ENCODE measurements at regions not wholly inside any gene's neighbourhood (a gene's known extent, or its start where the extent isn't known, plus 50 kb on each side); places are given as distances from the start of the nearest gene placed in this dataset.
"Not testable (repeated sequence)": the region's sequence is repeated elsewhere in the genome, so short reads cannot be mapped to it uniquely, and the experiment has no call there.

DNA sequence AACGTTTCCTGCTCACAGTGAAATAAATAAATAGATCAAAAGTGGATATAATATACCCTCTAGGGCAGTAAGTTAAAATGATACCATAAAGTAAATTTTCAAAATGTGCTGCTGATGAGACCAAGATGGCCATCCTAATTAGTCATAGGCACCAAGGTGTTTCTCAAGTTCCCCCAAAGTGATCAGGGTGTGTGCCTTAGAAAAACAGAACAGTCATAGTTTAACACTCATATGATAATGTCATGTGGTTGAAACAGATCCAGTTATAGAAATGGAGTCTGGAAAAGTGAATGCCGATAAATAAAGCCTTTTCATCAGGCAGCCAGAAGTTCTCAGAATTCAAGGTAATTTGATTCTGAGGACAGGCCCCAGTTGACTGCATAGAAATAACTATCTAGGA is 161.5 kb upstream of the CDKN2B start:
- DNase-seq (ENCODE audit: low spot score) (no peak), ATAC-seq (ENCODE audit: low FRiP score) (no peak)
- TF ChIP-seq, protein P1, sequence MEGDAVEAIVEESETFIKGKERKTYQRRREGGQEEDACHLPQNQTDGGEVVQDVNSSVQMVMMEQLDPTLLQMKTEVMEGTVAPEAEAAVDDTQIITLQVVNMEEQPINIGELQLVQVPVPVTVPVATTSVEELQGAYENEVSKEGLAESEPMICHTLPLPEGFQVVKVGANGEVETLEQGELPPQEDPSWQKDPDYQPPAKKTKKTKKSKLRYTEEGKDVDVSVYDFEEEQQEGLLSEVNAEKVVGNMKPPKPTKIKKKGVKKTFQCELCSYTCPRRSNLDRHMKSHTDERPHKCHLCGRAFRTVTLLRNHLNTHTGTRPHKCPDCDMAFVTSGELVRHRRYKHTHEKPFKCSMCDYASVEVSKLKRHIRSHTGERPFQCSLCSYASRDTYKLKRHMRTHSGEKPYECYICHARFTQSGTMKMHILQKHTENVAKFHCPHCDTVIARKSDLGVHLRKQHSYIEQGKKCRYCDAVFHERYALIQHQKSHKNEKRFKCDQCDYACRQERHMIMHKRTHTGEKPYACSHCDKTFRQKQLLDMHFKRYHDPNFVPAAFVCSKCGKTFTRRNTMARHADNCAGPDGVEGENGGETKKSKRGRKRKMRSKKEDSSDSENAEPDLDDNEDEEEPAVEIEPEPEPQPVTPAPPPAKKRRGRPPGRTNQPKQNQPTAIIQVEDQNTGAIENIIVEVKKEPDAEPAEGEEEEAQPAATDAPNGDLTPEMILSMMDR (IDR thresholded peaks at IDR 0.05), result no peak

DNA sequence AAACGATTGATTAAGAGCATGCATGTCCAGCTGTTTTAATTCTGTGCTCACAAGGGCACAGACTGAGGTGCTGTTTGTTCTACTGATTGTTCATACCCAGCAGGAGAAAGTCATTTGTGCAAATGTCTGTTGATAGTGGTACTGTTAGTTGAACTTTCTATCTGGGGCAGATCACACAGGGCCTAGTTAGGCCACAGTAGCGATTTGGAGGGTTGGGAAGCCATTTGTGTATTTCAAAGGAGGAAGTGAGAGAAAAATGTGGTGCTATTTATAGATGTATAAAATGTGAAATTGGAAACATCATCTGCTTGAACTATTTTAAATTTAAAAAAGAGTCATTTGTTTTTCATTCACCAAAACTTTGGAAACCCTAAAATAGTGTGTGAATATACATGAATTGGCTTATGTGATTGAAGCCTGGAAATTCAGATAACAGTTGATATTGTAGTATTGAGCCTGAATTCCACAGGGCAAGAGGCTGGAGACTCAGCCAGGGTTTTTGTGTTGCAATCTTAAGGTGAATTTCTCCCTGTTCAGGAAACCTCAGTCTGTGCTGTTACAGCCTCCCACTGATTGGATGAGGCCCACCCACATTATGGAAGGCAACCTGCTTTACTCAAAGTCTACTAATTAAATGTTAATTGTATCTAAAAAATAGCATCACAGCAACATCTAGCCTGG is 162.0 kb upstream of the CDKN2B start:
- TF ChIP-seq, protein P1 (IDR thresholded peaks at IDR 0.05), result no peak
- DNase-seq (ENCODE audit: low spot score), result no peak

DNA sequence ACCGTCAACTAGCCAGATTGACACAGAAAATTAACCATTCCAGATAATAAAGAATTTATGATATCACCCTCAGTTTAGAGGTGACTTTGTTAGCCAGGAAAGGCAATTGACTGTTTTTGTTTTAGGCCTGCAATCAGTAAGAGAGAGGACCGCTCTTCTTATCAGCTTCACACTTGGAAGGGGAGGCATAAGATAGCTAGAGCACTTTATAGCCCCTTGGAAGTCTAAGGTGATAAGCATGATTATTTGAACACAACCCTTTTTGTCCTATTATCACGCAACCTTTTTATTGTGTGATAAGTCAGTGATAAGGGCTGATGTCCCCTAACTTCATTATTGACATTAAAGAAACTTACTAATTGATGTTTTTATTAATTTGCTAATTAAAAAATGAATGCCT is 162.6 kb upstream of the CDKN2B start:
- ATAC-seq (ENCODE audit: low FRiP score) (no peak), DNase-seq (ENCODE audit: low spot score) (no peak)
- TF ChIP-seq, protein P1 (IDR thresholded peaks at IDR 0.05), result no peak

More for the DNA sequence above, 162.0 kb upstream of the CDKN2B start:
- ATAC-seq (ENCODE audit: low FRiP score), result no peak

DNA sequence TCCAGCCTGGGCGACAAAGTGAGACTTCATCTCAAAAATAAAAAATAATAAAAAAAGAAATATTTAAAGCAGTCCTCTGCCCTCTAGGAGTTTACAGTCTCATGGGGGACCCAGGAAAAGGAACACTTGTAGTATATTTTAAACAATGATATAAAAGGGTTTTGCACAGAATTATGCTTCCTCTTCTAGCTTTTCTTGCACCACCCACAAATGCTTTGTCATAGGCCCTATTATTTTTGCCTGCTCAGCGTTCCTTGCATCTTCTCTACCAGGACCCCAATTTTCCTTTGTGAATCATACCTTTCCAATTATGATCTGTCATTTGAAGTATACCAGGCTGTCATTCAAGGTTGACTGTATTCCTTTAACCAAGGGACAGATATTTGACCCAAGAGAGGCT is 164.8 kb upstream of the CDKN2B start:
- DNase-seq (ENCODE audit: low spot score) (no peak), ATAC-seq (ENCODE audit: low FRiP score) (no peak)
- TF ChIP-seq, protein P1 (IDR thresholded peaks at IDR 0.05), result no peak

DNA sequence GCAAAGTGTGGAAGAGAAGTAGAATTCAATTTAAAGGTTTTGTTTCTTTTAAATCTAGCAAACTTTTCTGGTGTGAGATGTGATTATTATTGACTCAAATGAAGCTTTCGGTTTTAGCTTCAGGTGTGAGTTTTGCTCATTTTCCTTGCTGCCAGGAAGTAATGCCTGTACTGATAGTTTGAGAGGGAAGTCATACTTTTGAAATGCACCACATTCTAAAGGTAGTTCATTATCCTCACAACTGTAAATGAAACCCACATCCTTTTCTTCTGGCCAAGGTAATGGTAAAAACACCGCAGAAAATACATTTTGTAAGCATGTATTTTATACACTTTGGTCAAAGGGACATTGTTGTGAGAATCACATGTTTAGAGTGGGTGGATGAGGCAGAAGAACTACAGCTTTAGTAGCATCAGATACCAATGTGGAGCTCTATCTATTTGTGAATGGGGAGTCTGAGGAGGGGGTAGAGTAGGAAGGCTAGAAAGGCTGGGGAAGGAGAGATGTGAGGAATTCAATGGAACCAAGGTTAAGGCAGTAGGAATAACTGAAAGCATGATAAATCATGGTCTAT is 167.0 kb upstream of the CDKN2B start:
- DNase-seq (ENCODE audit: low spot score) (no peak), ATAC-seq (ENCODE audit: low FRiP score) (no peak)
- TF ChIP-seq, protein P1 (IDR thresholded peaks at IDR 0.05), result no peak

DNA sequence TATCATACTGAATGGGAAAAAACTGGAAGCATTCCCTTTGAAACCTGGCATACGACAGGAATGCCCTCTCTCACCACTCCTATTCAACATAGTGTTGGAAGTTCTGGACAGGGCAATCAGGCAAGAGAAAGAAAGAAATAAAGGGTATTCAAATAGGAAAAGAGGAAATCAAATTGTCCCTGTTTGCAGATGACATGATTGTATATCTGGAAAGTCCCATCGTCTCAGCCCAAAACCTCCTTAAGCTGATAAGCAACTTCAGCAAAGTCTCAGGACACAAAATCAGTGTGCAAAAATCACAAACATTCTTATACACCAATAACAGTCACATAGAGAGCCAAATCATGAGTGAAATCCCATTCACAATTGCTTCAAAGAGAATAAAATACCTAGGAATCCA is 171.9 kb upstream of the CDKN2B start:
- not testable (repeated sequence) for ATAC-seq (ENCODE audit: low FRiP score)

DNA sequence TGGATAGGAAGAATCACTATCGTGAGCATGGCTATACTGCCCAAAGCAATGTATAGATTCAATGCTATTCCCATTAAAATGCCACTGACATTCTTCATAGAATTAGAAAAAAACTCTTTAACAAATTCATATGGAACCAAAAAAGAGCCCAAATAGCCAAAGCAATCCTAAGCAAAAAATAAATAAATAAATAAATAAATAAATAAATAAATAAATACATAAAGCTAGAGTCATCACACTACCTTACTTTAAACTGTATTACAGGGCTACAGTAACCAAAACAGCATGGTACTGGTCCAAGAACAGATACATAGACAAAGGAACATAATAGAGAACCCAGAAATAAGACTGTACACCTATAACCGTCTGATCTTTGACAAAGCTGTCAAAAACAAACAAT is 180.4 kb upstream of the CDKN2B start:
- DNase-seq (ENCODE audit: low spot score) (no peak), ATAC-seq (ENCODE audit: low FRiP score) (no peak)
- TF ChIP-seq, protein P1 (IDR thresholded peaks at IDR 0.05), result no peak

More for the DNA sequence above, 171.9 kb upstream of the CDKN2B start:
- not testable (repeated sequence) for DNase-seq (ENCODE audit: low spot score)

DNA sequence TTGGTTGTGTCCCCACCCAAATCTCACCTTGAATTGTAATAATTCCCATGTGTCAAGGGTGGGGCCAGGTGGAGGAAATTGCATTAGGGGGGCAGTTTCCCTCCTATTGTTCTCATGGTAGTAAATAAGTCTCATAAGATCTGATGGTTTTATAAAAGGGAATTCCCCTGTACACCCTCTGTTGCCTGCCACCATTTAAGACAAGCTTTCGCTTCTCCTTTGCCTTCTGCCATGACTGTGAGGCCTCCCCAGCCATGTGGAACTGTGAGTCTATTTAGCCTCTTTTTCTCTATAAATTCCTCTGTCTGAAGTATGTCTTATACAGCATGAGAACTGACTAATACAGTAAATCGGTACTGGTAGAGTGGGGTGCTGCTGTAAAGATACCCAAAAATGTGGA is 187.9 kb upstream of the CDKN2B start:
- ATAC-seq (ENCODE audit: low FRiP score); DNase-seq (ENCODE audit: low spot score): not testable (repeated sequence)

Measured in omental fat pad (tissue), 3 donors.